HEK293 (cell line): ENCODE measurements at regions not wholly inside any gene's neighbourhood (a gene's known extent, or its start where the extent isn't known, plus 50 kb on each side); places are given as distances from the start of the nearest gene placed in this dataset.

Experiments used
- CTCF ChIA-PET: fragments of 350-600 bp; formaldehyde crosslinking; extraction: SDS; loops from one replicate; lab custom pipeline; 2021; ENCODE audit warnings: antibody characterized with exemption; lab: Yijun Ruan, JAX
- POLR2A ChIA-PET: fragments of 300-600 bp; formaldehyde crosslinking; extraction: SDS; loops from one replicate; lab custom pipeline; 2020; ENCODE audit warnings: antibody characterized with exemption, inconsistent platforms; lab: Yijun Ruan, JAX
- H3K27ac ChIP-seq: fragments of 200-500 bp; sonication (Bioruptor generic); 2 replicates; pipeline ENCODE4 v1.5.1; 2014; ENCODE audit warnings: low read depth, low read length, control low read depth, inconsistent platforms; ENCODE audit errors: extremely low read depth
- H3K36me3 ChIP-seq, 2 experiments: fragments of 200-500 bp in 1 of 2; sonication (Bioruptor generic) in 1 of 2; 1 replicate in 1 of 2; 2 replicates in 1 of 2; pipeline ENCODE4 v1.5.1; 2014 to 2017; ENCODE audit warnings: inconsistent platforms in 2 of 2, low read length in 2 of 2; ENCODE audit not compliant: control insufficient read depth in 2 of 2, insufficient read depth in 1 of 2
- H3K4me1 ChIP-seq: fragments of 200-500 bp; sonication (Bioruptor generic); 2 replicates; pipeline ENCODE4 v1.5.1; 2014; ENCODE audit warnings: mild to moderate bottlenecking, low read length, inconsistent platforms; ENCODE audit not compliant: control insufficient read depth, insufficient read depth
- H3K4me3 ChIP-seq: 2 replicates; pipeline ENCODE4 v1.5.1; 2011; ENCODE audit warnings: low read depth, mild to moderate bottlenecking, control low read depth, low read length, moderate library complexity
- H3K9me3 ChIP-seq: fragments of 200-500 bp; sonication (Bioruptor generic); 2 replicates; pipeline ENCODE4 v1.5.1; 2014; ENCODE audit warnings: low read depth, low read length, inconsistent platforms; ENCODE audit not compliant: control insufficient read depth, insufficient read depth
- FEZF1 ChIP-seq: fragments of 450-650 bp; formaldehyde crosslinking; IDR thresholded peaks from 2 replicates; pipeline ENCODE4 v1.5.1; 2016; ENCODE audit warnings: missing biosample characterization, missing genetic modification characterization
- HOXA7 ChIP-seq: sonication (generic); formaldehyde crosslinking; IDR thresholded peaks from 2 replicates; pipeline ENCODE4 v1.8.1; 2022; ENCODE audit warnings: missing genetic modification reagents, borderline replicate concordance
- KLF9 ChIP-seq: fragments of 450-650 bp; formaldehyde crosslinking; IDR thresholded peaks from 2 replicates; pipeline ENCODE4 v1.5.1; 2016; ENCODE audit warnings: missing biosample characterization, missing genetic modification characterization, low read depth
- PRDM4 ChIP-seq: fragments of 450-650 bp; formaldehyde crosslinking; IDR thresholded peaks from 2 replicates; pipeline ENCODE4 v1.5.1; 2017; ENCODE audit warnings: missing biosample characterization, missing genetic modification characterization
- SP7 ChIP-seq: fragments of 450-650 bp; formaldehyde crosslinking; IDR thresholded peaks from 2 replicates; pipeline ENCODE4 v1.5.1; 2016; ENCODE audit warnings: missing biosample characterization, missing genetic modification characterization
- ZBTB10 ChIP-seq: fragments of 450-650 bp; formaldehyde crosslinking; IDR thresholded peaks from 2 replicates; pipeline ENCODE4 v1.5.1; 2016; ENCODE audit warnings: missing biosample characterization, missing genetic modification characterization
- ZBTB8A ChIP-seq: fragments of 450-650 bp; formaldehyde crosslinking; IDR thresholded peaks from 2 replicates; pipeline ENCODE4 v1.5.1; 2016; ENCODE audit warnings: missing biosample characterization, missing genetic modification characterization
- ZEB2 ChIP-seq: fragments of 450-650 bp; formaldehyde crosslinking; IDR thresholded peaks from 2 replicates; pipeline ENCODE4 v1.5.1; 2016; ENCODE audit warnings: missing biosample characterization, missing genetic modification characterization
- ZFHX2 ChIP-seq: fragments of 450-650 bp; formaldehyde crosslinking; conservative IDR thresholded peaks from 2 replicates; pipeline ENCODE4 v1.5.1; 2016; ENCODE audit warnings: missing biosample characterization, missing genetic modification characterization
- ZFP37 ChIP-seq: fragments of 450-650 bp; formaldehyde crosslinking; IDR thresholded peaks from 2 replicates; pipeline ENCODE4 v1.5.1; 2016; ENCODE audit warnings: missing biosample characterization, missing genetic modification characterization
- ZNF16 ChIP-seq: fragments of 450-650 bp; formaldehyde crosslinking; IDR thresholded peaks from 2 replicates; pipeline ENCODE4 v1.5.1; 2016; ENCODE audit warnings: low read depth, missing biosample characterization, missing genetic modification characterization
- ZNF169 ChIP-seq: fragments of 450-650 bp; formaldehyde crosslinking; IDR thresholded peaks from 2 replicates; pipeline ENCODE4 v1.5.1; 2016; ENCODE audit warnings: missing biosample characterization, missing genetic modification characterization
- ZNF266 ChIP-seq: fragments of 450-650 bp; formaldehyde crosslinking; IDR thresholded peaks from 2 replicates; pipeline ENCODE4 v1.5.1; 2016; ENCODE audit warnings: missing biosample characterization, missing genetic modification characterization, low read depth
- ZNF366 ChIP-seq: fragments of 450-650 bp; formaldehyde crosslinking; conservative IDR thresholded peaks from 2 replicates; pipeline ENCODE4 v1.5.1; 2016; ENCODE audit warnings: missing biosample characterization, missing genetic modification characterization
- ZNF488 ChIP-seq: fragments of 450-650 bp; formaldehyde crosslinking; IDR thresholded peaks from 2 replicates; pipeline ENCODE4 v1.5.1; 2016; ENCODE audit warnings: missing biosample characterization, missing genetic modification characterization
- ZNF518A ChIP-seq: fragments of 450-650 bp; formaldehyde crosslinking; conservative IDR thresholded peaks from 2 replicates; pipeline ENCODE4 v1.5.1; 2016; ENCODE audit warnings: low read depth, missing biosample characterization, missing genetic modification characterization
- ZNF610 ChIP-seq: fragments of 450-650 bp; formaldehyde crosslinking; IDR thresholded peaks from 2 replicates; pipeline ENCODE4 v1.5.1; 2016; ENCODE audit warnings: missing biosample characterization, missing genetic modification characterization, borderline replicate concordance
- TF ChIP-seq, protein P1 (sequence below): fragments of 450-650 bp; formaldehyde crosslinking; IDR thresholded peaks from 2 replicates; pipeline ENCODE4 v1.5.1; 2016; ENCODE audit warnings: missing biosample characterization, missing genetic modification characterization

DNA sequence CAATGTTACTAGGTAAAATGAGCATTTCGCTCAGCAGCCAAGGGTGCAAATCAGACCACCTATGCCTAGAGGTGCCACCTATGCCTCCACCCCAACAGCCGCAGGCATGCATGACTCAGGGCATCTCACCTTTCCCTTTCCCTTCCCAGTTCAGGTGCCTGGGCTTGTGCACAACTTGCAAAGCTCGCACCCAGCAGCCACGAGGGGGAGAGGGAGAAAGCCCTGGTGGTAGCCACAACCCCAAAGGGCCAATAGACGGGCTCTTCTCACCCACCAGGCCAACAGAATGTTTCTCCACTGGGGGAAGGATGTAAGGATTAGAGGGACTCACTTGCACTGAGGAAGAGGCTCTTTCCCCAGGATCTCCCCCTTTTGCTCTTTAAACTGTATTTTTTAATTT is 462.3 kb upstream of the PCDH15 start (continued):
- TF ChIP-seq PRDM4 (tag by site-specific recombination) (no peak), ZNF169 (tag by site-specific recombination) (no peak)

DNA sequence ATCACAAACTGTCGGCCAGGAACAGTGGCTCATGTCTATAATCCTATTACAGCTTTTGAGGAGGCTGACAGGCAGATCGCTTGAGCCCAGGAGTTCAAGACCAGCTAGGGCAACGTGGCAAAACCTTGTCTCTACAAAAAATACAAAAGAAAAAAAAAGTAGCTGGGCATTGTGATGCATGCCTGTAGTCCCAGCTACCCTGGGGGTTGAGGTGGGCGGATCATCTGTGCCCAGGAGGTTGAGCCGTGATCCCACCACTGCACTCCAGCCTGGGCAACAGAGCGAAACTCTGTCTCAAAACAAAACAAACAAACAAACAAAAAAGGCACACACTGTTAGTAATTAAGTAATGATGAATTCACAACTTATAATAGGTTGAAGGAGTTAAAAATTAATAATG is 441.5 kb upstream of the PCDH15 start:
- TF ChIP-seq ZBTB8A (tag by site-specific recombination) (no peak), FEZF1 (tag by site-specific recombination) (no peak), ZFP37 (tag by site-specific recombination) (no peak), ZNF266 (tag by site-specific recombination) (no peak), SP7 (tag by site-specific recombination) (no peak), ZBTB10 (tag by site-specific recombination) (no peak), HOXA7 (no peak), KLF9 (tag by site-specific recombination) (no peak), ZNF366 (no peak), ZNF16 (tag by site-specific recombination) (no peak), ZFHX2 (tag by site-specific recombination) (no peak), ZNF518A (tag by site-specific recombination) (no peak), ZNF488 (tag by site-specific recombination) (no peak), ZEB2 (tag by site-specific recombination) (no peak), ZNF610 (tag by site-specific recombination) (no peak)
- TF ChIP-seq, protein P1, sequence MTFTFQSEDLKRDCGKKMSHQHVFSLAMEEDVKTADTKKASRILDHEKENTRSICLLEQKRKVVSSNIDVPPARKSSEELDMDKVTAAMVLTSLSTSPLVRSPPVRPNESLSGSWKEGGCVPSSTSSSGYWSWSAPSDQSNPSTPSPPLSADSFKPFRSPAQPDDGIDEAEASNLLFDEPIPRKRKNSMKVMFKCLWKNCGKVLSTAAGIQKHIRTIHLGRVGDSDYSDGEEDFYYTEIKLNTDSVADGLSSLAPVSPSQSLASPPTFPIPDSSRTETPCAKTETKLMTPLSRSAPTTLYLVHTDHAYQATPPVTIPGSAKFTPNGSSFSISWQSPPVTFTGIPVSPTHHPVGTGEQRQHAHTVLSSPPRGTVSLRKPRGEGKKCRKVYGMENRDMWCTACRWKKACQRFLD = no peak
- TF ChIP-seq, all 188 proteins: peak for 0
- H3K27ac ChIP-seq = no peak overlapping the region
- no peaks in the 10 kb centered on the region for H3K9me3 ChIP-seq
- H3K36me3 ChIP-seq = no peaks in the 10 kb centered on the region
- no peak overlapping the region for H3K4me3 ChIP-seq
- CTCF ChIA-PET = no interaction called here
- no peaks in the 10 kb centered on the region for H3K4me1 ChIP-seq
- POLR2A ChIA-PET = no interaction called here
